HG02981 (cell line): ENCODE measurements at regions not wholly inside any gene's neighbourhood (a gene's known extent, or its start where the extent isn't known, plus 50 kb on each side); places are given as distances from the start of the nearest gene placed in this dataset.
"Not testable (repeated sequence)": the region's sequence is repeated elsewhere in the genome, so short reads cannot be mapped to it uniquely, and the experiment has no call there.

Experiments
- ATAC-seq: cut with Tn5 transposase; IDR thresholded peaks from one replicate; pipeline ENCODE4 v1.9.1; 2021; ENCODE audit warnings: mild to moderate bottlenecking, moderate library complexity; ENCODE audit not compliant: unreplicated experiment

GRCh38 chr7:94305836-94306235 is 88.9 kb upstream of the COL1A2 start:
- no peak for ATAC-seq

DNA sequence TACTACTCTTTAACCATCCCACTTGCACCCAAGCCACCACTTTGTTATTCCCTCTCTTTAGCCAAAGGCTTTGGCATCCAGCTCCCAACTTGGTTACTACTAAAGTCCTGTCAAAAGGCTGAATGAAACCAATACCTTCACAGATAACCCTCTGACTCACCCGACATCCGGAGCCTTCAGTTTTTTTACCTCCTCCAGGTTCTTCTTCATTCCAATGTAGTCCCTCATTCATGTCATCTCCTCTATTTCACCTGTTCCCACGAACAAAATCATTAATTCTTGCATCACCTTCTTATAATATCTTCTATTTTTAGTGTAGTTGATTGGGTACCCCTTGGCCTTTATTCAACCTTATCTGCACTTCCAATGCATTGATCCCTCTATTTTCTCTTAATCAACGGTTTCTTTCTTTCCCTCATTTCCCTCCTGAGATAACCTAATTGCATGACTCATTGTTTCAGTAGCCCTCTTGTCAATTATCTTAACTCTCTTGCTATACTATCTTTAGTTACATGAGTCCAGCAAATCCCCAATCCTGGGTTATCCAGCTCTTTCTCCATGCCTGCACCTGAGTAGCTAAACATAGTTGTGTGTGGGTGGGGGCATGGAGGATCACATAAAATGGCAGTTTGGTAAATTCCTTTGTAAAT is 87.2 kb upstream of the COL1A2 start:
- no peak for ATAC-seq

DNA sequence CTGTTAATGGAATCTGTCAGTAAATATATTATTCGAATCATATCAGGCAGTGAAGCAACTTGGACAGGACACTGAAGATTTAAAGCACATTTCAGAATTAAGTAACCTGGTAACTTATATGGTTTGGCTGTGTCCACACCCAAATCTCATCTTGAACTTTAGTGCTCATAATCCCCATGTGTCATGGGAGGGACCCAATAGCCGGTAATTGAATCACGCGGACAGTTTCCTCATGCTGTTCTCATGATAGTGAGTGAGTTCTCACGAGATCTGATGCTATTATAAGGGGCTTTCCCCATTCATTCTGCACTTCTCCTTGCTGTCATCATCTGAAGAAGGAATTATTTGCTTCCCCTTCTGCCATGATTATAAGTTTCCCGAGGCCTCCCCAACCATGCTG is 83.2 kb upstream of the COL1A2 start:
- ATAC-seq, result no peak

GRCh38 chr7:94313926-94314325 is 80.8 kb upstream of the COL1A2 start:
- no peak for ATAC-seq

DNA sequence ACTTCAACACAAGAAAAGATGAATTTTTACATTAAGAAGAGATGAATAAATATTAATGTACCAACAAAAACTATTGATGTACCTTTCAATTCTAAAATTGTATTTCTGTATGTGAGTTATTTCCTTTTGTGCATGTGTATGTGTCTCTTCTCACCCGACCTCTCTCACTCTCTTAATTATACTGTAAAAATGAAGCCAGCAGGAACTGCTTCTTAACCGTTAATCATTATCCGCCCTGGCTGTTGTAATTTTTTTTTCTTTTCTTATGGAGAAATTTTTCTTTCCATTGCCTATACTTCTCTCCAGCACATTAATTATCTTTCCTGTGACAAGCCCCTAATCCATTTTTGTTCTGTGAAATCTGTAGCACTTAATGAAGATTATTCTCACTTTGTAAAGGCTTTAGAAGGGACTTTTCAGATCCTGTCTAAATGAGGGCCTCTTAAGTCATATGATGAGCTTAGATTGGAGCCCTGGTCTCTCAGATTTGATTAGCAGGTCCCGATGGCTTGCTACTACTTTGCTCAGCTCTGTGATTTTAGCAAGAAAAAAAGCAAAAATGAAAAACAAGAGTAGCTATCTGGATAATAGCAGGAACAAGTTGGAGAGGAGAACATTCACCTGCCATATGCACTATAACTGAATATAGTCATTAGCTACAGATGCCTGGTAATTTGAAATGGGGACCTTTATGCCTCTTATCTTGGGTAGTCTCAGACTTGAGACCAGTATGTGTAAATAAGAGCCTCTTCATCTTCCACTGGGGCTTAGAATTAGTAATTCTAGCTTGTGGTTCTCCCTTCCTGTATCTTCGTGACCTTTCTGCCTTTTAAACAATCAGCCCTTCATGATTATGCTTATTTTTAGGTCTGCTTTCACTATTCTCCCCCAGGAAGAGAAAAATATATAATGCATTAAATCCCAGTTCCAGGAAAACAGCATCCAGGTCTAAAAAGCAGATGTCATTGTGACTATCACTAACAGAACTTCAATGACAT is 80.0 kb upstream of the COL1A2 start:
- ATAC-seq, result no peak

DNA sequence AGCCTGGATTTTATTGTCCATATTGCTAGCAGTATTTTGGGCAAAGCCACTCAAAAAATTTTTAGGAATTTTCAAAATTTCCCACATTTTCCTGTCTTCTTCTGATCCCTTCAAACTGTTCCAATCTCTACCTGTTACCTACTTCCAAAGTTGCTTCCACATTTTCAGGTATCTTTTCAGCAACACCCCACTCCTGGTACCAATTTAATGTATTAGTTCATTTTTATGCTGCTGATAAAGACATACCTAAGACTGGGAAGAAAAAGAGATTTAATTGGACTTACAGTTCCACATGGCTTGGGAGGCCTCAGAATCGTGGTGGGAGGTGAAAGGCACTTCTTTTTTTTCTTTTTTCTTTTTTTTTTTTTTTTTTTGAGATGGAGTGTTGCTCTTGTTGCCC is 73.6 kb upstream of the COL1A2 start:
- not testable (repeated sequence) for ATAC-seq

DNA sequence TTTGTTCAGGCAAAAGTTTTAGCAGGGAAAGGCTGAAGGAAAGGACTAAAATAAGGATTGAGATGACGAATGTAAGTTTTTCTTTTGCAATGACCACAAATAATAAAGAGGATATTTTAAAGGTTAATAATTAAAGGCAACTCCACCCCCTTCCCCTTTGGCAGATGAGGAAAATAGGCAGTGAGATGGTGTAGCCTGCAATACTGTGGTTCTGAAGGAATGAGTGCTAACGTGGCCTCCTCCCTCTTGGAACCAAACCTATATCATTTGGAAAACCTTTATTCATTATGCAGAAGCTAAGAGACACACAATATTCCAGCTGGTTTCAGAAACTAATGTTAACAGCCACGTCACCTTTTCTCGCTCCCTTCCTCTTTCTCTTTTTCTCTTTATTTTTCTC is 70.9 kb upstream of the COL1A2 start:
- ATAC-seq, result no peak

DNA sequence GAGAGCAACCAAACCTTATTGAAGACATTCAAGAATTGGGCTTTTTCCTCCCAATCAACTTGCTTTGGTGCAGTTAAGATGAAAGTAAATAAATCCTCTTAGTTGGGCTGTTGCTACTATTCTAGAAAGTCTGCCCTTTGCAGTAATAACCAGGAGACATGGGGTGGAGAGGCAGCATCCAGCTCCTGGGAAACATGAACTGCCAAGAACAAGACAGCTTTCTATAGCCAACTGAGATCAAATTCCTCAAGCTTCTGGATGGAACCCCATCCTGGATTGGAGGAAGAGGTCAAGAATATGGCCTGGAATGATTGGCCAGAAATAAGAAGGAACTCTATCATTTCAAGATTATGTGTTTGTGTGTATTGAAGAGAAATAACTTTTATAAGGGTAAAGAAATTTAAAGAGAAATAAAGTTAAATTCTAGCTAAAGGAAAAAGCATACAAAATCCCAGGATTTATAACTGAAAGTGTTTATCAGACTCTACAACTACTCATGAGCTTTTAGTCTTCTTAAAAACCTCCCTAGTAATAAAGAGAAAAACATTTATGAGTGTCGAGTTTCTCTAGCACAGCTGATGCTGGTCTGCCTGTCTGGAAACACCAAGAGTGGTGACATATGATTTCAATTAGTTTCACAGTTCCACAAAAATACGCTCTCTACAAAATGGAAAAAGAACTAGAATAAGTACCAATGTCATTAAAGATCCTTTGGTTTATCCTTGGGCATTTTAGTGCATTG is 70.1 kb upstream of the COL1A2 start:
- no peak for ATAC-seq

GRCh38 chr7:94325122-94325475 is 69.6 kb upstream of the COL1A2 start:
- ATAC-seq, result no peak

GRCh38 chr7:94330269-94331020 is 64.2 kb upstream of the COL1A2 start:
- ATAC-seq, result no peak

DNA sequence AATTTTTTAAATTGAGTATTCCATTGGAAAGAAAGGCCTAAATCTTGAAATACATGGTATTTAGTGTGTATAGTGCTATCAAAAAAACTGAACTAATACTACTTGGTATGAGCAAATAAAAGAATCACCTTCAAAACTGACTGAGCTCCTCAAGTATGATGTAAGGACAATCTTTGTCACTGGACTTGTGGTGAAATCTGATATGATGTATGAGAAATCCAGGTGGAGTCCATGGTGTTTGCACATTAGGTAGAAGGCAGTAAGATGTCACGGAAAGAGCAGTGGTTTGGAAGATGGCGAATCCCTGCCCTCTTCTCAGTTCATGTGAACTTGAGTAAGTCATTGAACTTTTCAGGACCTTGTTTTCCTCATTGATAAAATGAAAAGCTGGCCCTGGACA is 62.1 kb upstream of the COL1A2 start:
- no peak for ATAC-seq

GRCh38 chr7:94333810-94334209 is 60.9 kb upstream of the COL1A2 start:
- ATAC-seq, result no peak

DNA sequence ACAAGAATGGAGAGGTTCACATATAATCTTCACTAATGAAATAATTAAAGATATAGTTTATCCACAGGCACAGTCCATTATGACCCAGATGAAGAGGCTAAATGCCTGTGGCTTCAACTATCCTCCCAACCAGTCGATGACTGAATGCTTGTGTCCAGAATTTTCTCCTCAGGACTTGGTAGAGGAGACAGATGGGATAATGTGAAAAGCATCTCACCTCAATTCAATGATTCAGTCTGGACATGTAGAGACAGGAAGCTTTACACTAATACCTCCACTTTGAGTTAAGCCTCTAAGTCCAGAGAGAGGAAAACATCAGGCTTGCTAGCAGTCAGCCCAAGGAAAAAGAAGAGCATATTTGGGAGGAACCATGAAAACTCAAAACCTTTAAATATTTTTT is 59.1 kb upstream of the COL1A2 start:
- no peak for ATAC-seq

GRCh38 chr7:94336009-94336408 is 58.7 kb upstream of the COL1A2 start:
- ATAC-seq, result no peak

DNA sequence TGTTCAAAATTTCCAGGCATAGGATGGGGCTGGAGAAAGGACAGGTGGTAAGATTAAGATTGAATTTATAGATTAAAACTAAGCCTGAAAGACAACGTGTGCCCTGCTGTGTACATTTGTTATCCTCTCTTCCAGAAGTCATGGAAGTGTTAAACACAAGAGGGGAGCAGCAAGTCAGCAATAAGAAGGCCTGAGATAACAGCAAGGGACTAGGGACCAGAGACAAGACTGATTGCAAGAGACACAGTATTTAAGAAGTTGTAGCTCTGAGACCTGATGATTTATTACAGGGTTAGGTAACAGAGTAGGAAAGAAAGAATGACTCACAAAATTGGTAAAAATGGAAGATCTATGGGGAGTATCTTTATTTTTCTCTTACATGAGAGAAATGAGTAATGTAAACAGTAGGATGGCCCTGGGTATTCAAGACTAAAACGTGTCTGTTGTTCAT is 55.7 kb upstream of the COL1A2 start:
- ATAC-seq, result no peak

DNA sequence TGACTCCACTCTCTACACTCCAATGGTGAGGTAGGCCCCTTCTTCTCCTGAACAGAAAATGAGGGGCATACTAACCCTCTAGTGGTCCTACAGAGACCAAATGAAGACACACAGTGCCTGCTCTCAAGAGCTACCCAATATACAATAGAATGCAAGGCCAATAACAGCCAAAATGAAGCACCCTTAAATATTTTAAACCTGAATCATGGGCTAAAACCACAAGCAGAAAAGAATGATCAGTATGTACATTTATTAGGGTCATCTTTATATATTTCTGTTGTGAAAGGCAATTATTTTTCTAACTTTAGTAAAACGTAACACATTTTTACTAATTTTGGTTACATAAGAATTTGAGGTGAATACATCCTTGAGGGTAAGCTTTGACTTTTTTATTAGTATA is 49.9 kb upstream of the COL1A2 start:
- no peak for ATAC-seq
